SK-N-SH treated with all-trans-retinoic acid at 6 μM for 48 hours (cell line): ENCODE measurements at regions not wholly inside any gene's neighbourhood (a gene's known extent, or its start where the extent isn't known, plus 50 kb on each side); places are given as distances from the start of the nearest gene placed in this dataset.

Experiments used
- ATAC-seq: fragments of 200-7000 bp; cut with Tn5 transposase; 3 replicates; pipeline ENCODE4 v1.9.1; 2020; ENCODE audit warnings: mild to moderate bottlenecking, moderate library complexity
- ARNTL ChIP-seq: fragments of 450-650 bp; formaldehyde crosslinking; IDR thresholded peaks from 2 replicates; pipeline ENCODE4 v1.5.0; 2020; ENCODE audit warnings: low read depth, mild to moderate bottlenecking, moderate library complexity, borderline replicate concordance
- BACH2 ChIP-seq: fragments of 250-450 bp; sonication (Bioruptor Pico); IDR thresholded peaks from 2 replicates; pipeline ENCODE4 v1.9.0; 2021; ENCODE audit warnings: mild to moderate bottlenecking, borderline replicate concordance
- CREB5 ChIP-seq: fragments of 250-450 bp; sonication (Bioruptor Pico); IDR thresholded peaks from 2 replicates; pipeline ENCODE4 v1.5.1; 2020; ENCODE audit warnings: low read depth, mild to moderate bottlenecking, moderate library complexity
- CSDC2 ChIP-seq: fragments of 250-450 bp; sonication (Bioruptor Pico); IDR thresholded peaks from 2 replicates; pipeline ENCODE4 v1.5.0; 2020; ENCODE audit warnings: mild to moderate bottlenecking, moderate library complexity
- CSRNP3 ChIP-seq: fragments of 250-450 bp; sonication (Bioruptor Pico); IDR thresholded peaks from 2 replicates; pipeline ENCODE4 v1.5.1; 2021; ENCODE audit warnings: mild to moderate bottlenecking, moderate library complexity
- ESRRG ChIP-seq: fragments of 250-450 bp; sonication (Bioruptor Pico); IDR thresholded peaks from 2 replicates; pipeline ENCODE4 v1.6.1; 2021; ENCODE audit warnings: mild to moderate bottlenecking
- GLIS3 ChIP-seq: fragments of 250-450 bp; sonication (Bioruptor Pico); IDR thresholded peaks from 2 replicates; pipeline ENCODE4 v1.5.0; 2020; ENCODE audit warnings: mild to moderate bottlenecking, moderate library complexity
- ISL1 ChIP-seq: fragments of 250-450 bp; sonication (Bioruptor Pico); IDR thresholded peaks from 2 replicates; pipeline ENCODE4 v2.1.2; 2022; ENCODE audit warnings: mild to moderate bottlenecking, moderate library complexity
- OSR1 ChIP-seq: fragments of 250-450 bp; sonication (Bioruptor Pico); IDR thresholded peaks from 2 replicates; pipeline ENCODE4 v1.8.0; 2022; ENCODE audit warnings: moderate library complexity, mild to moderate bottlenecking, inconsistent platforms
- PATZ1 ChIP-seq: fragments of 250-450 bp; sonication (Bioruptor Pico); IDR thresholded peaks from 2 replicates; pipeline ENCODE4 v1.8.0; 2020; ENCODE audit warnings: mild to moderate bottlenecking, moderate library complexity, borderline replicate concordance
- POU6F1 ChIP-seq: fragments of 250-450 bp; sonication (Bioruptor Pico); IDR thresholded peaks from 2 replicates; pipeline ENCODE4 v1.8.0; 2021; ENCODE audit warnings: low read depth, mild to moderate bottlenecking, moderate library complexity, borderline replicate concordance
- RARB ChIP-seq: fragments of 250-450 bp; sonication (Bioruptor Pico); IDR thresholded peaks from 2 replicates; pipeline ENCODE4 v1.8.0; 2021; ENCODE audit warnings: mild to moderate bottlenecking, moderate library complexity
- SNAI2 ChIP-seq: fragments of 250-450 bp; sonication (Bioruptor Pico); IDR thresholded peaks from 2 replicates; pipeline ENCODE4 v1.5.0; 2020; ENCODE audit warnings: mild to moderate bottlenecking, moderate library complexity
- TCF4 ChIP-seq: fragments of 250-450 bp; sonication (Bioruptor Pico); IDR thresholded peaks from 2 replicates; pipeline ENCODE4 v1.8.0; 2021; ENCODE audit warnings: mild to moderate bottlenecking, moderate library complexity, borderline replicate concordance
- TOX ChIP-seq: fragments of 250-450 bp; sonication (Bioruptor Pico); IDR thresholded peaks from 2 replicates; pipeline ENCODE4 v1.8.0; 2021; ENCODE audit warnings: mild to moderate bottlenecking, moderate library complexity, borderline replicate concordance
- TSHZ2 ChIP-seq: fragments of 250-450 bp; sonication (Bioruptor Pico); IDR thresholded peaks from 2 replicates; pipeline ENCODE4 v1.5.0; 2020; ENCODE audit warnings: mild to moderate bottlenecking, moderate library complexity
- ZC3H10 ChIP-seq: fragments of 250-450 bp; sonication (Bioruptor Pico); IDR thresholded peaks from 2 replicates; pipeline ENCODE4 v1.5.1; 2021; ENCODE audit warnings: mild to moderate bottlenecking, moderate library complexity
- ZFP3 ChIP-seq: fragments of 250-450 bp; sonication (Bioruptor Pico); IDR thresholded peaks from 2 replicates; pipeline ENCODE4 v1.5.0; 2020; ENCODE audit warnings: mild to moderate bottlenecking, moderate library complexity
- ZFP30 ChIP-seq: fragments of 450-650 bp; formaldehyde crosslinking; IDR thresholded peaks from 2 replicates; pipeline ENCODE4 v1.5.0; 2022; ENCODE audit warnings: mild to moderate bottlenecking, moderate library complexity
- ZNF565 ChIP-seq: fragments of 450-650 bp; formaldehyde crosslinking; conservative IDR thresholded peaks from 2 replicates; pipeline ENCODE4 v1.5.0; 2020; ENCODE audit warnings: low read depth, mild to moderate bottlenecking, moderate library complexity
- ZNF70 ChIP-seq: fragments of 450-650 bp; formaldehyde crosslinking; IDR thresholded peaks from 2 replicates; pipeline ENCODE4 v1.5.0; 2020; ENCODE audit warnings: mild to moderate bottlenecking, moderate library complexity
- ZNF8 ChIP-seq: fragments of 450-650 bp; formaldehyde crosslinking; IDR thresholded peaks from 2 replicates; pipeline ENCODE4 v1.5.0; 2020; ENCODE audit warnings: mild to moderate bottlenecking, moderate library complexity

GRCh38 chr1:229093609-229094336 is 177.1 kb upstream of the RAB4A start (continued):
- TF ChIP-seq CSRNP3 (CRISPR knock-in tag) (no peak), ISL1 (CRISPR knock-in tag) (no peak), RARB (CRISPR knock-in tag) (no peak), ESRRG (CRISPR knock-in tag) (no peak), BACH2 (CRISPR knock-in tag) (no peak), ZFP3 (CRISPR knock-in tag) (no peak), ARNTL (CRISPR knock-in tag) (no peak), ZNF8 (CRISPR knock-in tag) (no peak)

- TF ChIP-seq ISL1 (CRISPR knock-in tag), result peak; percentile 85
- TF ChIP-seq RARB (CRISPR knock-in tag), result no peak
- peak; percentile 65 for ATAC-seq
Observed at GRCh38 chr1:229094476-229095311, 176.2 kb upstream of the RAB4A start.

- ATAC-seq, result no peak
- no peak for TF ChIP-seq TOX (CRISPR knock-in tag)
- TF ChIP-seq CREB5 (CRISPR knock-in tag), result no peak
- no peak for TF ChIP-seq ZFP30
- no peak for TF ChIP-seq CSDC2 (CRISPR knock-in tag)
- TF ChIP-seq ZNF70 (CRISPR knock-in tag), result no peak
- TF ChIP-seq OSR1, result no peak
- no peak for TF ChIP-seq ZNF8 (CRISPR knock-in tag)
- TF ChIP-seq SNAI2 (CRISPR knock-in tag), result no peak
Observed at GRCh38 chr1:229095325-229095724, 175.6 kb upstream of the RAB4A start.

- ATAC-seq, result no peak
- TF ChIP-seq BACH2 (CRISPR knock-in tag), result no peak
- no peak for TF ChIP-seq ZC3H10 (CRISPR knock-in tag)
- TF ChIP-seq, all 23 proteins: peak for 0
Observed at GRCh38 chr1:229097356-229097755, 173.6 kb upstream of the RAB4A start.

- TF ChIP-seq SNAI2 (CRISPR knock-in tag), result no peak
- TF ChIP-seq BACH2 (CRISPR knock-in tag), result no peak
- no peak for TF ChIP-seq TCF4 (CRISPR knock-in tag)
- no peak for TF ChIP-seq ISL1 (CRISPR knock-in tag)
- no peak for TF ChIP-seq RARB (CRISPR knock-in tag)
- no peak for TF ChIP-seq ARNTL (CRISPR knock-in tag)
- no peak for TF ChIP-seq OSR1
- TF ChIP-seq POU6F1 (CRISPR knock-in tag), result no peak
- no peak for TF ChIP-seq ZFP3 (CRISPR knock-in tag)
- TF ChIP-seq TSHZ2 (CRISPR knock-in tag), result no peak
- no peak for TF ChIP-seq CSDC2 (CRISPR knock-in tag)
- no peak for TF ChIP-seq ZNF565 (CRISPR knock-in tag)
- no peak for TF ChIP-seq PATZ1 (CRISPR knock-in tag)
- TF ChIP-seq ZC3H10 (CRISPR knock-in tag), result no peak
- TF ChIP-seq GLIS3 (CRISPR knock-in tag), result no peak
- ATAC-seq, result no peak
Observed at GRCh38 chr1:229098361-229098760, 172.6 kb upstream of the RAB4A start.
